GM12864 (cell line): ENCODE measurements at regions not wholly inside any gene's neighbourhood (a gene's known extent, or its start where the extent isn't known, plus 50 kb on each side); places are given as distances from the start of the nearest gene placed in this dataset.

Experiments used
- DNase-seq: peaks from one replicate; pipeline ENCODE4 v3.0.0-alpha.2; 2011; ENCODE audit warnings: low read depth
- H3K4me3 ChIP-seq: 2 replicates; pipeline ENCODE4 v1.5.1; 2011; ENCODE audit warnings: mild to moderate bottlenecking, low read depth, low read length, control low read depth
- CTCF ChIP-seq: IDR thresholded peaks from 2 replicates; pipeline ENCODE4 v1.5.1; 2011; ENCODE audit warnings: low read depth, mild to moderate bottlenecking, moderate library complexity, low read length, control low read depth, inconsistent platforms; ENCODE audit errors: missing control alignments

GRCh38 chr4:158313566-158313965 is 103.3 kb downstream of the TMEM144 start:
- no peak for TF ChIP-seq CTCF
- DNase-seq, result no peak
- H3K4me3 ChIP-seq, result no peak overlapping the region

GRCh38 chr4:158314756-158315487 is 104.6 kb downstream of the TMEM144 start:
- no peak overlapping the region for H3K4me3 ChIP-seq
- TF ChIP-seq CTCF, result no peak
- no peak for DNase-seq

- no peak for TF ChIP-seq CTCF
- no peak overlapping the region for H3K4me3 ChIP-seq
- DNase-seq, result no peak
Measured at GRCh38 chr4:158315706-158316105, 105.4 kb downstream of the TMEM144 start.

GRCh38 chr4:158316264-158316663 is 106.0 kb downstream of the TMEM144 start:
- peak; percentile 3 for DNase-seq
- H3K4me3 ChIP-seq, result no peak overlapping the region
- TF ChIP-seq CTCF, result no peak

- no peak overlapping the region for H3K4me3 ChIP-seq
- TF ChIP-seq CTCF, result no peak
- no peak for DNase-seq
Measured at GRCh38 chr4:158319880-158320279, 109.6 kb downstream of the TMEM144 start.

GRCh38 chr4:158322109-158322508 is 111.8 kb downstream of the TMEM144 start:
- H3K4me3 ChIP-seq, result no peak overlapping the region
- no peak for TF ChIP-seq CTCF
- DNase-seq, result no peak

GRCh38 chr4:158327525-158327924 is 117.2 kb downstream of the TMEM144 start:
- DNase-seq, result no peak
- TF ChIP-seq CTCF, result no peak
- H3K4me3 ChIP-seq, result no peak overlapping the region
